Liver (tissue), 8 donors: ENCODE measurements at regions not wholly inside any gene's neighbourhood (a gene's known extent, or its start where the extent isn't known, plus 50 kb on each side); places are given as distances from the start of the nearest gene placed in this dataset.

Experiments
- DNase-seq: peaks from one replicate; pipeline ENCODE4 v3.0.0-alpha.2; 2017; ENCODE audit warnings: low spot score
- H3K27ac ChIP-seq, 2 donors: one replicate each; pipeline ENCODE4 v1.7.0; 2013; ENCODE audit warnings: inconsistent platforms in 2 of 2, low read length in 2 of 2, control low read depth in 1 of 2, low read depth in 1 of 2, mild to moderate bottlenecking in 1 of 2
- H3K27me3 ChIP-seq, 4 donors: one replicate each; pipeline versions ENCODE4 v1.6.1 to v1.7.0; 2013; ENCODE audit warnings: low read length in 3 of 4, inconsistent platforms in 1 of 4, mild to moderate bottlenecking in 1 of 4, moderate library complexity in 1 of 4; ENCODE audit not compliant: control insufficient read depth in 4 of 4, insufficient read depth in 4 of 4
- H3K36me3 ChIP-seq, 4 donors: one replicate each; pipeline versions ENCODE4 v1.6.1 to v1.7.0; 2013; ENCODE audit warnings: low read length in 3 of 4, mild to moderate bottlenecking in 3 of 4, low read depth in 1 of 4, moderate library complexity in 1 of 4; ENCODE audit not compliant: control insufficient read depth in 4 of 4, insufficient read depth in 3 of 4
- H3K4me1 ChIP-seq, 4 donors: one replicate each; pipeline versions ENCODE4 v1.6.1 to v1.7.0; 2013; ENCODE audit warnings: low read length in 3 of 4, mild to moderate bottlenecking in 3 of 4, moderate library complexity in 1 of 4; ENCODE audit not compliant: control insufficient read depth in 4 of 4, insufficient read depth in 4 of 4
- H3K4me3 ChIP-seq, 3 donors: one replicate each; pipeline versions ENCODE4 v1.6.1 to v1.7.0; 2013; ENCODE audit warnings: low read length in 3 of 3, control low read depth in 1 of 3, low read depth in 1 of 3, mild to moderate bottlenecking in 1 of 3
- H3K9ac ChIP-seq, 2 donors: one replicate each; pipeline ENCODE4 v1.7.0; 2013; ENCODE audit warnings: low read length in 2 of 2, mild to moderate bottlenecking in 2 of 2, moderate library complexity in 2 of 2, control low read depth in 1 of 2, low read depth in 1 of 2
- H3K9me3 ChIP-seq, 4 donors: one replicate each; pipeline versions ENCODE4 v1.6.1 to v1.7.0; 2013; ENCODE audit warnings: low read length in 3 of 4; ENCODE audit not compliant: control insufficient read depth in 4 of 4
- EGR1 ChIP-seq, 2 donors: IDR thresholded peaks; 2 replicates each; pipeline ENCODE4 v1.6.1; 2016 to 2018; ENCODE audit warnings: antibody characterized with exemption in 2 of 2, low read depth in 2 of 2
- FOXA1 ChIP-seq: IDR thresholded peaks from 2 replicates; pipeline ENCODE4 v1.6.1; 2016; ENCODE audit warnings: antibody characterized with exemption
- FOXA2 ChIP-seq: IDR thresholded peaks from 2 replicates; pipeline ENCODE4 v1.6.1; 2016; ENCODE audit warnings: antibody characterized with exemption
- GABPA ChIP-seq, 2 donors: IDR thresholded peaks in 1 of 2; conservative IDR thresholded peaks in 1 of 2; 2 replicates each; pipeline ENCODE4 v1.6.1; 2016; ENCODE audit warnings: antibody characterized with exemption in 2 of 2, mild to moderate bottlenecking in 1 of 2, moderate library complexity in 1 of 2
- RAD21 ChIP-seq, 2 donors: IDR thresholded peaks; 2 replicates each; pipeline ENCODE4 v1.6.1; 2016; ENCODE audit warnings: antibody characterized with exemption in 2 of 2, mild to moderate bottlenecking in 2 of 2
- SP1 ChIP-seq: IDR thresholded peaks from 2 replicates; pipeline ENCODE4 v1.6.1; 2018; ENCODE audit warnings: antibody characterized with exemption, mild to moderate bottlenecking
- YY1 ChIP-seq: IDR thresholded peaks from 2 replicates; pipeline ENCODE4 v1.6.1; 2016; ENCODE audit warnings: antibody characterized with exemption, mild to moderate bottlenecking
- WGBS: extraction: QIAGEN DNeasy Blood & Tissue Kit; methylation state at CpG from one replicate; pipeline ENCODE4 v1.1.7; 2013; 5-methylcytosine and 5-hydroxymethylcytosine counted together
- TF ChIP-seq, protein P1 (sequence below): IDR thresholded peaks from 2 replicates; pipeline ENCODE4 v1.6.1; 2016; ENCODE audit warnings: antibody characterized with exemption, mild to moderate bottlenecking
- TF ChIP-seq, protein P2 (sequence below): IDR thresholded peaks from 2 replicates; pipeline ENCODE4 v1.6.1; 2016; ENCODE audit warnings: antibody characterized with exemption
- TF ChIP-seq, protein P3 (sequence below): IDR thresholded peaks from 2 replicates; pipeline ENCODE4 v1.6.1; 2016; ENCODE audit warnings: antibody characterized with exemption
- TF ChIP-seq, protein P4 (sequence below): fragments of 150-350 bp; IDR thresholded peaks from 2 replicates; pipeline ENCODE4 v1.5.1; 2017; ENCODE audit warnings: improper control_type of control experiment, low read depth, low read length; ENCODE audit not compliant: missing input control
- donor health status: healthy.
- donor health status: healthy.
- donor health status: healthy.
- donor health status: healthy.
- donor health status: healthy.

DNA sequence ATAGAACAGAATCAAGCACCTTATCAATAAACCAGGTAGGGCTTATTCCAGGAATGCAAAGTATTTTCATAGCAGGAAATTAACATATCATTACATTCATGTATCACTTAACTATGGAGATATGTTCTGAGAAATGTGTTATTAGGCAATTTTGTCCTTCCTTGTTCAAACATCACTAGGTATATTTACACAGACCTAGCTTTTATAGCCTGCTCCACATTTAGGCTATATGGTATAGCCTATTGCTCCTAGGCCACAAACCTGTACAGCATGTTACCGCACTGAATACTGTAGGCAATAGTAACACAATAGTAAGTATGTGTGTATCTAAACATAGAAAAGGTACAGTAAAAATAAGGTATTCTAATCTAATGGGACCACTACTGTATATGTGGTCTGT lies 82.8 kb upstream of the KCTD1 start:
- Histone ChIP-seq H3K27me3 (no peaks in the 10 kb centered on the region), H3K36me3 (no peaks in the 10 kb centered on the region), H3K4me1 (peaks cover 3 to 15% (median 6%) of the 10 kb centered on the region in 4 donors), H3K9ac (no peak overlapping the region), H3K27ac (no peak overlapping the region), H3K4me3 (no peak overlapping the region), H3K9me3 (no peaks in the 10 kb centered on the region)
- DNase-seq, result no peak
- 40% methylated on average over 1 of the region's 1 CpG for WGBS
- TF ChIP-seq, protein P1, sequence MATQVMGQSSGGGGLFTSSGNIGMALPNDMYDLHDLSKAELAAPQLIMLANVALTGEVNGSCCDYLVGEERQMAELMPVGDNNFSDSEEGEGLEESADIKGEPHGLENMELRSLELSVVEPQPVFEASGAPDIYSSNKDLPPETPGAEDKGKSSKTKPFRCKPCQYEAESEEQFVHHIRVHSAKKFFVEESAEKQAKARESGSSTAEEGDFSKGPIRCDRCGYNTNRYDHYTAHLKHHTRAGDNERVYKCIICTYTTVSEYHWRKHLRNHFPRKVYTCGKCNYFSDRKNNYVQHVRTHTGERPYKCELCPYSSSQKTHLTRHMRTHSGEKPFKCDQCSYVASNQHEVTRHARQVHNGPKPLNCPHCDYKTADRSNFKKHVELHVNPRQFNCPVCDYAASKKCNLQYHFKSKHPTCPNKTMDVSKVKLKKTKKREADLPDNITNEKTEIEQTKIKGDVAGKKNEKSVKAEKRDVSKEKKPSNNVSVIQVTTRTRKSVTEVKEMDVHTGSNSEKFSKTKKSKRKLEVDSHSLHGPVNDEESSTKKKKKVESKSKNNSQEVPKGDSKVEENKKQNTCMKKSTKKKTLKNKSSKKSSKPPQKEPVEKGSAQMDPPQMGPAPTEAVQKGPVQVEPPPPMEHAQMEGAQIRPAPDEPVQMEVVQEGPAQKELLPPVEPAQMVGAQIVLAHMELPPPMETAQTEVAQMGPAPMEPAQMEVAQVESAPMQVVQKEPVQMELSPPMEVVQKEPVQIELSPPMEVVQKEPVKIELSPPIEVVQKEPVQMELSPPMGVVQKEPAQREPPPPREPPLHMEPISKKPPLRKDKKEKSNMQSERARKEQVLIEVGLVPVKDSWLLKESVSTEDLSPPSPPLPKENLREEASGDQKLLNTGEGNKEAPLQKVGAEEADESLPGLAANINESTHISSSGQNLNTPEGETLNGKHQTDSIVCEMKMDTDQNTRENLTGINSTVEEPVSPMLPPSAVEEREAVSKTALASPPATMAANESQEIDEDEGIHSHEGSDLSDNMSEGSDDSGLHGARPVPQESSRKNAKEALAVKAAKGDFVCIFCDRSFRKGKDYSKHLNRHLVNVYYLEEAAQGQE, result no peak
- TF ChIP-seq, protein P2, sequence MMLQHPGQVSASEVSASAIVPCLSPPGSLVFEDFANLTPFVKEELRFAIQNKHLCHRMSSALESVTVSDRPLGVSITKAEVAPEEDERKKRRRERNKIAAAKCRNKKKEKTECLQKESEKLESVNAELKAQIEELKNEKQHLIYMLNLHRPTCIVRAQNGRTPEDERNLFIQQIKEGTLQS, result no peak
- TF ChIP-seq FOXA1 (no peak), FOXA2 (no peak), EGR1 (IDR thresholded peaks at IDR 0.05; ENCODE audit: low read depth in 2 of 2) (no peak), GABPA (IDR thresholded peaks at IDR 0.05 in 1 of 2, conservative IDR thresholded peaks at IDR 0.05 in 1 of 2) (no peak), SP1 (no peak)
- TF ChIP-seq, protein P3, sequence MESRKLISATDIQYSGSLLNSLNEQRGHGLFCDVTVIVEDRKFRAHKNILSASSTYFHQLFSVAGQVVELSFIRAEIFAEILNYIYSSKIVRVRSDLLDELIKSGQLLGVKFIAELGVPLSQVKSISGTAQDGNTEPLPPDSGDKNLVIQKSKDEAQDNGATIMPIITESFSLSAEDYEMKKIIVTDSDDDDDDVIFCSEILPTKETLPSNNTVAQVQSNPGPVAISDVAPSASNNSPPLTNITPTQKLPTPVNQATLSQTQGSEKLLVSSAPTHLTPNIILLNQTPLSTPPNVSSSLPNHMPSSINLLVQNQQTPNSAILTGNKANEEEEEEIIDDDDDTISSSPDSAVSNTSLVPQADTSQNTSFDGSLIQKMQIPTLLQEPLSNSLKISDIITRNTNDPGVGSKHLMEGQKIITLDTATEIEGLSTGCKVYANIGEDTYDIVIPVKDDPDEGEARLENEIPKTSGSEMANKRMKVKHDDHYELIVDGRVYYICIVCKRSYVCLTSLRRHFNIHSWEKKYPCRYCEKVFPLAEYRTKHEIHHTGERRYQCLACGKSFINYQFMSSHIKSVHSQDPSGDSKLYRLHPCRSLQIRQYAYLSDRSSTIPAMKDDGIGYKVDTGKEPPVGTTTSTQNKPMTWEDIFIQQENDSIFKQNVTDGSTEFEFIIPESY, result no peak
- TF ChIP-seq, protein P4, sequence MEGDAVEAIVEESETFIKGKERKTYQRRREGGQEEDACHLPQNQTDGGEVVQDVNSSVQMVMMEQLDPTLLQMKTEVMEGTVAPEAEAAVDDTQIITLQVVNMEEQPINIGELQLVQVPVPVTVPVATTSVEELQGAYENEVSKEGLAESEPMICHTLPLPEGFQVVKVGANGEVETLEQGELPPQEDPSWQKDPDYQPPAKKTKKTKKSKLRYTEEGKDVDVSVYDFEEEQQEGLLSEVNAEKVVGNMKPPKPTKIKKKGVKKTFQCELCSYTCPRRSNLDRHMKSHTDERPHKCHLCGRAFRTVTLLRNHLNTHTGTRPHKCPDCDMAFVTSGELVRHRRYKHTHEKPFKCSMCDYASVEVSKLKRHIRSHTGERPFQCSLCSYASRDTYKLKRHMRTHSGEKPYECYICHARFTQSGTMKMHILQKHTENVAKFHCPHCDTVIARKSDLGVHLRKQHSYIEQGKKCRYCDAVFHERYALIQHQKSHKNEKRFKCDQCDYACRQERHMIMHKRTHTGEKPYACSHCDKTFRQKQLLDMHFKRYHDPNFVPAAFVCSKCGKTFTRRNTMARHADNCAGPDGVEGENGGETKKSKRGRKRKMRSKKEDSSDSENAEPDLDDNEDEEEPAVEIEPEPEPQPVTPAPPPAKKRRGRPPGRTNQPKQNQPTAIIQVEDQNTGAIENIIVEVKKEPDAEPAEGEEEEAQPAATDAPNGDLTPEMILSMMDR, result no peak

DNA sequence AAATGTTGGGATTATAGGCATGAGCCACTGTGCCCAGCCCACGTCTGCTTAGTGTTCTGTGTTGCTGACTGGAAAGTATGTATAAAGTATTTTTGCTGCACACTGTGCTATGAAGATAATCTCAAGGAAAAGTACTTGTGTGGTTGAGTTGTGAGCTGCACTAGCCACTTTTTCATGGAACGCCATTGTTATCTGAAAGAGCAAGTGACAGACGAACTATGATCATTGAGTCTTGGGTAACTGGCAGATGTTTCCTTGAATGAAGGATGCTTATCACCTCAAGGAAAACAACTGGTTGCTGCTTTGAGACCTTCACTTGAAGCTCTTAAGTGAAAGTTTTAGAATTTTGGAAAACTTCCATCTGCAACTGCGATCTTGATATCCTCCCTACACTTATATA lies 82.2 kb upstream of the KCTD1 start:
- 91% methylated on average over 4 of the region's 4 CpGs for WGBS
- Histone ChIP-seq H3K9ac (no peak overlapping the region), H3K4me3 (no peak overlapping the region), H3K4me1 (peaks cover 3 to 15% (median 6%) of the 10 kb centered on the region in 4 donors), H3K27me3 (no peaks in the 10 kb centered on the region), H3K9me3 (peaks cover 0 to 2% (median 0%) of the 10 kb centered on the region in 4 donors), H3K27ac (no peak overlapping the region), H3K36me3 (no peaks in the 10 kb centered on the region)
- DNase-seq, result no peak
- no peak for TF ChIP-seq YY1
- no peak for TF ChIP-seq GABPA (IDR thresholded peaks at IDR 0.05 in 1 of 2, conservative IDR thresholded peaks at IDR 0.05 in 1 of 2)
- no peak for TF ChIP-seq RAD21 (IDR thresholded peaks at IDR 0.05)
- TF ChIP-seq, protein P2, result no peak
- no peak for TF ChIP-seq FOXA2
